Activated CD4-positive, alpha-beta T cell treated with anti-CD3 and anti-CD28 coated beads, Interleukin-2, amount 50 U/mL, for 24 hours (primary cell): ENCODE measurements at regions not wholly inside any gene's neighbourhood (a gene's known extent, or its start where the extent isn't known, plus 50 kb on each side); places are given as distances from the start of the nearest gene placed in this dataset.

Experiments used
- DNase-seq, 2 donors: peaks; one replicate each; pipeline ENCODE4 v3.0.0-alpha.2; 2020; ENCODE audit warnings: low read depth in 1 of 2, low spot score in 1 of 2

DNA sequence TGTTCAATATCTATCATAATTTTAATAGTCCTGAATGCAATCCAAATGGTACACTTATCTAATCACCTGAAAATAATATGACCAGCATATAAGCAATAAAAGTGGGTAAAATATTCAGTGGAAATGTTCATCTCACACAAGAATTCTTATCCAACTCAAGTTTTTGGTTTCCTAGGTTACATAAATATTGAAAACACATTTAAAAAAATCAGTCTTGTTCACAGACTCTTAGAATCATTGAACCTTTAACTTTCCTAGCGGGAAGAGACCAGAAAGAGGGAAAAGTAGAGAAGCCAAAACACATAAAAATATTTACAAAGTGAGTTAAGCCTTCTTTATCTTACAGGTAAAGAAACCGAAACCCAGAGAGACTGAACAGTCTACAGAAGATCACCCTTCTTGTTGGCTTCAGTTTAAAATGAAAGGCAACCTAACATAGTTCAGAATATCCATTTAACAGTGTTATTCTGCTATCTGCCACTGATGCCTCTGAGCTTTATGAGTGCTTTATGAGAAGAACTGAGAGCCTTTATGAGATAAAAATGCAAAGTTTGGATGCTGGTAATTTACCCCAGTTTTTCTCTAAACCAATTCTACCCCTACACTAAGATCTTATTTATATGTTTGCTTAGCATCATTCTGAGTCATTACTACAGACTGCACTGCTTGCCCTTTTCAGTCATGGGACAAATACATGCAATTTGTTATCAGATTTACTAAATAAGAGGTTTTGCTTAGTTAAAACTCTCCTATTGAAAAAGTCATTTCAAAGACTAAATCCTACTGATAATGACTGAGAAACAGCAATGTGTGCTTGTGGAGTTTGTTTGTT, 453.3 kb upstream of the INTU start:
- DNase-seq = no peak

DNA sequence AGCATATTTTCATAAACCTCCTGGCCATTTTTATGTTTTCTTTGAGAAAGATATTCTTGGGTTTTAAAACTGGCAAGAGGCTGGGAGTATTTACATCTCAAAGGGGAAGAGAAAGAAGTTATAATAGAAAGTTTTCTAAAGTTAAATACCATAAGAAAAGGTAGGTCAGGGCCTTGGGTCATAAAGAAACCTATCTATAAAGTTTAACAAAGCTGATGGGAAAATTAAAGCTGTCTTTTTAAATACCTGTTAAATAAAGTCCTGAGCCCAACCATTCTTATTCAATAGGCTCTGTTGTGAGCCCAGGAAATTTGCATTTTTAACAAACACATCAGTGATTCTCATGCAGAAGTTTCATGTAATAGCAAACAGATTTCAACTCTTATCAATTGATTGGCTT, 451.8 kb upstream of the INTU start:
- DNase-seq = no peak

DNA sequence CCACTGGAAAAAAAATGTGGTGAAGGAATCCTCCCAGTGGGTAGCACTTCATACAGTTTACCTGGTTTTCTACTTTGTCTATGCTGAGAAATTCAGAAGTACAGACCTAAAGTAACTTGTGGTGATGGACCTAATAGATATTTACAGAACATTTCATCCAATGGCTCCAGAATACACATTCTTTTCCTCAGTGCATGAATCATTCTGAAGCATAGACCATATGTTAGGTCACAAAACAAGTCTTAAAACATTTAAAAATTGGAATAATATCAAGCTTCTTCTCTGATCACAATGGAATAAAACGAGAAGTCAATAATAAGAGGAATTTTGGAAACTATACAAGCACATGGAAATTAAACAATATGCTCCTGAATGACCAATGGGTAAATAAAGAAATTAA, 450.1 kb upstream of the INTU start:
- no peak for DNase-seq

DNA sequence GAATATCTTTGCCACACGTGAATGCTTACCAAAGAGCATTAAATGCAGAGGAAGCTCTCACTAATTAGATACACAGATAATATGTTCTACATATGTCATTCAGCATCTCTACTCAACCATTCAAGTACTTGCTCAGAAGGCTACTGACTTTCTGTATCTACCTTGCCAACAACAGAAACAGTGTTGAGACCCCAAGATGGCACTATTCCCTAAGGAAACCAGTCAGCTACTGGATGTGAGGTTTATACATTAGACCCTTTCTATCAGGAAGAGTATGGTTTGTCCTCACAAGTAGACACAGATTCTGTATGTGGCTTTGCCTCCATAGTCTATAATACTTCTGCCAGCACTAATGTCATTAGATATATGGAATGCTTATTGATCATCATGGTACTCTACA, 443.9 kb upstream of the INTU start:
- no peak for DNase-seq

DNA sequence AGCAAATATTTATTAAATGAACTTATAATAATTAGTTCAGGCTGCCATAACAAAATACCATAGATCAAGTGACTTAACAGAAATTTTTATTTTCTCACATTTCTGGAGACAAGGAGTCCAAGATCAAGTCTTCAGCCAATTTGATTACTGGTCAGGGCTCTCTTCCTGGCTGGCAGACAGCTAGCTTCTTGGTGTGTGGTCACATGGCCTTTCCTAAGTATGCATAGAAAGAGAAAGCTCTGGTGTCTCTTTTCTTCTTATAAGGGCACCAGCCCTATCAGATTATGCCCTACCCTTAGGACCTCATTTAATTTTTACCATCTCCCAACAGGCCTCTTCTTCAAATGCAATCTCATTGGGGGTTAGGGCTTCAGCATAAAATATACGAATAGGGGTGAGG, 438.5 kb upstream of the INTU start:
- DNase-seq = no peak

DNA sequence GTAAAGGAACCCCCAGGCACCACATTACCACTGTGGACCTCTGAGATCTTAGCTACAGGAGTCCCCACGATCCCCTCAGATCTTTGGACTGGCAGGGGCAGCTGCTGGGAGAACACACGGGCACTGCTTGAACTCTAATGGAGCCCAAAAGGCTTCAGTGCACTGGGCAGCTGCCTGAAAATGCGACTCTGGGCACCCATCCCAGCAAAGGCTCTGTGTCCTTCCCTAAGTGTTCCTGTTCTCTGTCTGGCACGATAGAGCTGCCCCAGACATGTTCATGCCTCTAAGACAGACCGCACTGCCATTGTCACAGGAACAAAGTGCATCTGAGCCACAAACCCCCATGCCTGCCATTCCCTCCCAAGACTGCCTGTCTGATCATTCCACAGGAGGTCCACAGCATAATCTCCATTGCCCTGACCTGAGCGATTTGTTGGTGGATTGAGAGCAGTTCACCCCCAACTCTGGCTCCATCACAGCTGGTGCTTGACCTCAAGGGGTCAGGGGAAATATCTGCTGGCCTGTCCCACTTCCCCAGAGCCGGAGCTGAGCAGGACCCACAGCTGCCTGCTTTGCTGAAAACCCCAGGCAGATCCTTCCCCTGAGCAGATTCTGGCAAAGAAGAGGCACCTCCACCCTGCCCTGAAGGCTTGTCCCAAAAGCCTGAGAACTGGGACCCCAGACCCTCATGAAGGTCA, 436.0 kb upstream of the INTU start:
- no peak for DNase-seq

DNA sequence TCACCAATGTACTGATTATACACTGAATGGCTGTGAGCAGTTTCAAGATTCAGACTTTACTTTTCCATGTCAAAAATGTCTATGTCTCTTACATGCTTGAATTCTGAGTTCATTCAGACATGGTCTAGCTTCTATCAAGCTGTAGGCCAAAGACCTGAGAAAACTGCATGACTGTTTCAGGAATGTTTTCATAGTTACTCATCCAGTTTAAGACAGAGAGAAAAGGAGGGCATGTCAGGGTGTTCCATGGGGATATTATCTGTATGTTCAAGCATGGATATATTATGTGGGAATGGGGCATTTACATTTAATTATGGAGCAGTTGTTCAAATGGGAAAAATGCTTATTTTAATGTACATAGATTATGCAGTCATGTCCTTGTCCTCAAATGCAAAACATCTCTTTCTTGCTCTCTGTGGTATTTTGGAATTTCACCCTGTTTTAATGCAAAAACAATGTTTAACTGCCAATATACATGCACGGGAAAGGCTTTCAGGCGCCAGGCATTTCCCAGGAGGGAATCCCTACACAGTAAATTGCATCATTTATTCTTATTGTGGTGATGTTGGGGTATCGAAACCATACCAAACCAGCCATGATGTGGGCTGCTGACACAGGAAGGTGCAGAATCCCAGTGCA, 429.1 kb upstream of the INTU start:
- DNase-seq = no peak

DNA sequence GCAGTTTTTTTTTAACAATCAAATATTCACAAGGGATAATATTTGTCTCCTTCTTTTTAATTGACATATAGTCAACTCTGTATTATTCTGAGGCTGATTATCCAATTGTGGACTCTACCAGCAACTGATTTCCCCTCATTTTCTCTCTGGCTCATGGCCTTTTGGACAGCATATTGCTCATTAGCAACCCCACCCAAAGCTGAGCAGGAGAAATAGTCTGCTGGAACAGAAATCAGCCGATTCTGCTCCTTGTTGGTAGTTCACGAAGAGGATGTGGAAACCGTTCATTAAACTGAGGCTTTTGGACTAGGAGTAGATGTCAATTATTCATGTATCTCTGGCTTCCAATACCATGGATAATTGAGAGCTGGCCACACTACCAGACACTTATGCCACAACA, 428.4 kb upstream of the INTU start:
- DNase-seq = no peak

DNA sequence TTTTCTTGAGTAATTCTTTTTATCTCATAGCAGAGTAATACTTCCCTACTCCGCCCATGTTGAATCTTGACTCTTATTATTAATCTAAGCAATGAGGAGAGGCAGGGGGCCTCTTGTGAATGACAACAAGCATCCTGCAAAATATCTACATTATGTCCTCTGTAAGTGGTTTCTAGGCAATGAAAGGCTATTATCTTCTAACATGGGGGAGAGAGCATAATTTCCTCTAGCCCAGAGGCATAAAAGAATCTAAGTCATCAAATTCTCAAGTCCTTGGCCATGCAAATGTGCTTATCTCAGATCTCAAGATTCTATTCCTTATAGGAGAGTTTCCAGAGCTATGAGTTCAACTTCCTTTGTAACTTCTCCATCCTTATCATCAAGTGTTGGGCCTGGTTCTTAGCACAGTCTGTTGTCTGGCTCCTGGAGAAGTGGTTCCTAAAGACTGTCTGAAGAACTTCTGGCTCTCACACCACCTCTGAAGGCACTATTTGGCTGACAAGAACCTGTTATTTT, 423.1 kb upstream of the INTU start:
- DNase-seq = no peak

DNA sequence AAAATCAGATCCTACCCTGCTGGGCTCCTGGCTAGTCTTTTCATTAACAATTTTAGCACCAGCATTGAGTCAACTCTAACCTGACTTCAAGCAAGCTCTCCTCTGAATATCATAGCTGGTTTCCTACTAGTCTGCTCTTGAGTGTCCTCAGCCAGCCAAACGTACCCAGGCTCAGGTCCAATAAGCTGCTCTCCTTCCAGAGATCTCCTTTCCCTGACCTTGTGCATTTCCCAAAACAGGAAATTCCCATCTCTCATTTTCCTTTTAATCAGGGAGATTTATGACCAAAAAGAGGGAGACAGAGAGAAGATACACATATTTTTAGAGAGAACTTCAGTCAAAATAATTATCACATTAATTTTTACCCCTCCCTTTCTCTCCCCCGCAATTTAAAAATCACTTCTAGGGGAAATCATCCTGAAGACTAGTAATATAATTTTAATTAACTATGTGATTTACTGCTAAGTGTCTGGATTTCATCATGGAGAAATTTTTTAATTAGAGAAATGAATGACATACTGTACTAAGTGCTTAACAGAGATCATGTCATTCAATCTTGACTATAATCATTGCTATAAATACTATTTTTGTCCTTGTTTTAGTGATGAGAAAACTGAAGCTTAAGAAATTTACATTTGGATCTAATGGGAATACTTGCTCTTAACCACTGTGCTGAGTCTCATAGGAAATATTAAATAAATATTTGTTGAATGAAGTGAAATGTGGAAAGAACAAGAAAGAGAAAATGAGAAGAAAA, 421.7 kb upstream of the INTU start:
- no peak for DNase-seq

DNA sequence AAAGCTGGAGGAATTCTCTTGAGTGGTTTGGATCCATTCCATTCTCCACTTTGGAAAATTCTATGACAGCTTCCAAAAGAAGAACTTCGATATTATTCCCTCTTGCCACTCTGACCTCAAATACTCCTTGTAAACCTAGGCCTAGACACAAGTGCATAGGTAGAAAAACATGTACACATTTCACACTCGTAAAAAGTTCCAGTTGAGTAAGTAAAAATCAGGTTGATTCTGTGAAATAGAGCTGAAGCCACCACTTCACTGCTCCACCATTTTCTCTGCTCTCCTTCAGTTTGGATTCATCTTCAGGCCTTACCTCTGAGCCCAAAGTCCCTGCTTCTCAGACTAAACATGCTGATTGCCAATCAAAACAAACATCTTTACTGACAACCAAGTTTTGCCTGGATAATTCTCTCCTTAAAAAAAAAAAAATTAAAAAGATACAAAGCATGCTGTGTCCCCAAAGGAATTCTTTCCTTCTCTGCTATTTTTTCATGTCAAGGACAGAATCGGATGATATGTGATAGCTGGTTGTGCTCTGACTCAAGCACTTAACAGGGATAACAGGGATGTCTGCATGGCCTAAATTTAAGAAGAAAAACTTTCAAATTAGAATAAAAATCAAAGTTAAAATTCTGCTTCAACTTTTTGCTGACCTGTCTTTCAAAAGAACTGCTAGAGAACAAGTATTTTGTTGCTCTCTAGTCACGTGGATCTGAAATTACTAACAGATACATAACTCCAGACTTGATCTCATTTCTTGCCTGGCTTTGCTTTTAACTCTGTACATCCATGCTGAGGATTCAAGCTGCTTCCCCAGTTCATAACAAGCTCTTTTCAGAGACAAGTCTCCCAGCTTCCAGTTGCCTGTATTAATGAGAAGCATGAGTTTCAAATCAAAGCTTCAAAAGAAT, 420.9 kb upstream of the INTU start:
- no peak for DNase-seq

DNA sequence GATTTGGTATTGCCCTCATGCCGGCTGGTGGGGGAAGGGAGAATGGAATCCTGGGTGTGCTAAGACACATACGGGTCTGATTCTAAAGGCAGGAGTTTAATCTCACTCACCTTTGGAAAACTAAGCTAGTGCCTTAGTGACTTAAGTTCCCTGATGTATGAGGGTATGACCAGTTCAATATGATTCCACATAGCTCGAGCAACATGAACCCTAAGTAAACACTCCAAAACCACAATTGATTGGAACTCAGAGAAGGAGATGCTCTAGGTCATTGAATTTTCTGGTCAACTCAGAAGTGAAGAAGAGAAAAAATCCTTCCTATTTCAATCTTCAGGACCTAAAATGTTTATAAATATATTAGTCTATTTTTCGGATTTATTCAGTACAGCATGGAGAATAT, 420.1 kb upstream of the INTU start:
- DNase-seq = no peak

DNA sequence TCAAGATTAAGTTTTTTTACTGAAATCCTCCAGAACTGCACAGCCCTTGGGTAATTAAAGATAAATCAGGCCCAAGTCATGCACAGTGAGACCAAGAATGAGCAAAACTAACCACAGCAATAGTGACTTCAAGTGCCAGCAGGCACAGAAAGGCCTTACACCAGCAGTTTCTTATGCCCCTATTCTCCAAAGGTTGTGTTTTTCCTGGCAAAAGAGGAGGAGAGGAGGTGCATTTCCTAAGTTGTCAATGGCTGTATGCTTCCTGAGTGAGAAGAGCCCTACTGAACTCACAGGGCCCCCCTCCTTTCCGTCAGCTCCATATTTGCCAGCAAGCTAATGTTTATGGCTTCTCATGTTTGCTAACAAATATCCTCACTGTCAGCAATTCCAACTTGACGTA, 418.7 kb upstream of the INTU start:
- no peak for DNase-seq

DNA sequence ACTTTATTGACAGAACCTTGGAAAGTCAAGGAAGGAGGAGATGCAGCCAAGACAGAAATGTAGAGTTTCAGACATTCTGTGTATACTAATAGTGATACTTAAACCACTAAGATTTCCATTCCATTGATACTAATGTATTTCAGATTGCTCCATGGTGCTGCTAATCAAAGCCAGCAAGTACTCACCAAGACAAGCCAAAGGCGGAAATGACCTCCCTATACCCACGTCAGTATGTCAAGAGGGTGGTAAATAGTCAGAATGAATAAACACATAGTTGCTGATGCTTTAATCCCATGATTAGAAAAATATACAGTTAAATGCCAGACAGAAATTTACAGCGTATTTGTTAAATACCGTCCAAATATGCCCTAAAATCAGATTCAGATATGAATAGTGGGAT, 417.8 kb upstream of the INTU start:
- DNase-seq = no peak

DNA sequence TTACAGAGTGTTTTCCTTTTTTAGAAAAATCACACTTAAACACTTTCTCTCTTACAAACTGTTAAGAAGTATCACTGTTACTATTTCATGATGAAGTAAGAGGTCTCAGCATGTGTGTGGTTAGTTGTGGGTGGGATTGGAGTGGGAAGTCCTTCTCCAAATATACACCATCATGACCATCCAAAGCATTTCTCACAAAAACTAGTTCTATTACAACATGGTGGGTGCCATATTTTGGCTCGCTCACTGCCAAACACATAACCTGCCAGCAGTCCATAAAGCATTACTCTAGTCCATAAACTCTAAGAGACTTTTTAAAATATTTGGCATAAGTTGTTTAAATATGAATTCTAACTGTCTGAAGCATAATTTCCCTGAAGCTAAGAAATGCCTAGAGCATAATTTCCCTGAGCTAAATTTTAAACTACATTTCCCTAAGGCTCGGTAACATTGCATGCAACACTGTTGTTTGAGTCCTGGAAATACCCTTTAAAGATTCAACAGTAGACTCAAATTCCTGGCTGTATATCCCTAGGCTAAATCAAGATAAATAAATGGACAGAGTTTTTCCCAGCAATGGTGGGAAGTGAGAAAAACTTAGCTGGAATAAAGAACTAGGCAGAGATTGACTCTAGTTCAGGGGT, 415.0 kb upstream of the INTU start:
- DNase-seq = no peak

DNA sequence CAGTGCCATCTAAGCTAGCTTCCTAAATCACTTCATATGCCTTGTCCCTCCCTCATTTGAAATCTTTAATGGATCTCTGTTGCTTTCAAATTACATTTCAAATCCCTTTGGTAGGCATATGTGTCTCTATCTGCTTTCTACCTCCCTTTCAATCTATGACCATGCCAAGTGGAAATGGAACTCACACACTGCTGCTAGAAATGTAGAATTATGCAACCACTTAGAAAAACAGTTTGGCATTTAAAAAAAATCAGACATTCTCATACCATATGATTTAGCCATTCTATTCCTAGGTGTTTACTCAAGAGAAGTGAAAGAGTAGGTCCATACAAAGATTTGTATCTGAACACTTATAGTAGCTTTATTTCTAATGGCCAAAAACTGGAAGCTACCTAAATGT, 413.5 kb upstream of the INTU start:
- DNase-seq = no peak

DNA sequence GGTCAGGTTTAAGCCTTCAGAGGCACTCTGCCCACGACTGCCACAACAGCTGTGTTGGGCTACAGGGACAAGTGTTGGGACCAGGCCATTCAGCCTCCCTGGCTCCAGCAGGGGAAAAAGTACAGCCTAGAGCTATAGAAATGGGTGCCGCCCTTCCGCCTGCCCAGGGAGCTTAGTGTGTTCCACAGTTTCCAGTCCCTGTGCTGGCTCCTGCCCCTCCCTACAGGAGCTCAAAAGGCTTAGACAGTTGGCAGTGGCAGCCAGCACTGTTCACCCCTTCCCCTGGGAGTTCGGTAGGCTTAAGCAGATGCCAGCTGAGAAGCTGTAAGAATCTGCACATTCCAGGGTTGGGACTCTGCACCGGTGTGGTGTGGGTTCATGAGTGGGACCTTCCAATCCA, 408.2 kb upstream of the INTU start:
- DNase-seq = no peak

DNA sequence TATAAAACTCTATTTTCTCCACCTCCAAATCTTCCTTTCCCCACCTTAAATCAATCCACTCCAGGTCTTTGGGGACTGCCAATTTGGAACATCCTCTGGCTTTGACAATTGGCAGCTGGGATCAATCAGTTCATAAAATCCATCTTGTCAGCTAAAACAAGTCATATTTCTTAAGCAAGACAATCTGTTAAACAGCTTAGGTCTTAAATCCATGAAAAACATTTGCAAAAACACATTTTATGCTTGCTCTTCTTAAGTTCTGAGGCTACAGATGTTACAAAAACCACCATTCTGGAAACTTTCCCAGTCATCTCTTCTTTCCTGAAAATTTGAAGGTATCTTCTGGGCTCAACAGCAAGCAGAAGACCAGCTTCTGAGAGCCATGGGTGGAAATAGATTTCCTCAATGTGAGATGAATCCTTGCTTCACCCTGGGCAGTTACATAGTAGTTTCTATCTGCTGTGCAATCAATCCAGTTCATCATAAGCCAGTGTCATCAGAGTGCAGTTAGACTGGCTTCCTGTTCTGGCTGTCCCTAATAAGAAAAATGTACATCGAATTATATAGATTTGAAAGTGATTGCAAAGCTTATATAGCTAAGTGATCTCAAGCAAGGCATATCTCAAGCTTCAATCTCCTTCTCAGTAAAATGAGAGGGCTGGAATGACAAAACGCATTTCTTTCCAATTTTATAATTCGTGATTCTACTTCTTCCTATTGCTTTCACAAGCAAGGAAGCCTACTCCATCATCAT, 402.7 kb upstream of the INTU start:
- no peak for DNase-seq

DNA sequence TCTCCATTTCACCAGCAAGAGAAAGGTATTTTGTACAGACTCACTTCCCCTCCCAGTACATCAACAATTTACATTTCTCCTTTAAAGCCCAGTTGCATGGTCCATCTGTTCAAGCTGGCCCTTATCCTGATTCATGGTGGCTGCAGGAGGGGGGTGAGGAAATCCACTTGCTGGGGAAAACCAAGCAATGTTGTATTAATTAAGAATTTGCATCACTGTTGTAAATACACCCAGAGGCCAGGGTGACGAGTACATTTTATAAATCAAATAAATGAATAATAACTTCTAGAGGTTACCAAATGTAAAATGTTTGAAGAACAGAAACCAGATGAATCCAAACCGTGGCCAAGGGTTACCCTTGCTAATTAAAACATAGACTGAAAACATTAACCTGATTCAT, 395.9 kb upstream of the INTU start:
- DNase-seq = no peak
